ENCODE measurements at regions not wholly inside any gene's neighbourhood (a gene's known extent, or its start where the extent isn't known, plus 50 kb on each side); places are given as distances from the start of the nearest gene placed in this dataset.
A peak's percentile ranks its signal among the peaks of the same experiment; 100 is the strongest.

GRCh38 chr22:27491888-27492287 lies 309.7 kb downstream of the MN1 start:
- H3K27ac ChIP-seq (ENCODE audit: low read length) = no peak overlapping the region
- no peak overlapping the region for H3K4me3 ChIP-seq (ENCODE audit: low read length)
- no peaks in the 10 kb centered on the region for H3K36me3 ChIP-seq (ENCODE audit: control insufficient read depth, insufficient read depth, low read length)
- peaks cover 12% of the 10 kb centered on the region for H3K4me1 ChIP-seq (ENCODE audit: control insufficient read depth, insufficient read depth, low read length)
- H3K27me3 ChIP-seq (ENCODE audit: control insufficient read depth, insufficient read depth, low read length) = peaks cover 16% of the 10 kb centered on the region
- WGBS (ENCODE audit: insufficient coverage) = 100% methylated on average over 5 of the region's 5 CpGs
- DNase-seq = no peak
- peaks cover 13% of the 10 kb centered on the region for H3K9me3 ChIP-seq (replicated peaks; ENCODE audit: control insufficient read depth, low read depth, low read length)

GRCh38 chr22:27492566-27493201 lies 308.9 kb downstream of the MN1 start:
- no peak for DNase-seq
- no peaks in the 10 kb centered on the region for H3K36me3 ChIP-seq (ENCODE audit: control insufficient read depth, insufficient read depth, low read length)
- H3K27ac ChIP-seq (ENCODE audit: low read length) = no peak overlapping the region
- H3K27me3 ChIP-seq (ENCODE audit: control insufficient read depth, insufficient read depth, low read length) = peaks cover 13% of the 10 kb centered on the region
- H3K4me3 ChIP-seq (ENCODE audit: low read length) = no peak overlapping the region
- peaks cover 12% of the 10 kb centered on the region for H3K4me1 ChIP-seq (ENCODE audit: control insufficient read depth, insufficient read depth, low read length)
- WGBS (ENCODE audit: insufficient coverage) = 71% methylated on average over 4 of the region's 5 CpGs
- H3K9me3 ChIP-seq (replicated peaks; ENCODE audit: control insufficient read depth, low read depth, low read length) = peaks cover 13% of the 10 kb centered on the region

GRCh38 chr22:27493796-27494195 lies 307.8 kb downstream of the MN1 start:
- H3K27ac ChIP-seq (ENCODE audit: low read length) = no peak overlapping the region
- peaks cover 6% of the 10 kb centered on the region for H3K27me3 ChIP-seq (ENCODE audit: control insufficient read depth, insufficient read depth, low read length)
- H3K4me1 ChIP-seq (ENCODE audit: control insufficient read depth, insufficient read depth, low read length) = peaks cover 11% of the 10 kb centered on the region

GRCh38 chr22:27494785-27495184 lies 306.8 kb downstream of the MN1 start:
- Histone ChIP-seq H3K4me3 (ENCODE audit: low read length) (no peak overlapping the region), H3K36me3 (ENCODE audit: control insufficient read depth, insufficient read depth, low read length) (no peaks in the 10 kb centered on the region), H3K27ac (ENCODE audit: low read length) (no peak overlapping the region), H3K27me3 (ENCODE audit: control insufficient read depth, insufficient read depth, low read length) (peaks cover 6% of the 10 kb centered on the region), H3K4me1 (ENCODE audit: control insufficient read depth, insufficient read depth, low read length) (peaks cover 10% of the 10 kb centered on the region), H3K9me3 (replicated peaks; ENCODE audit: control insufficient read depth, low read depth, low read length) (peaks cover 13% of the 10 kb centered on the region)
- DNase-seq = no peak
- WGBS (ENCODE audit: insufficient coverage) = 41% methylated on average over 5 of the region's 13 CpGs

More at GRCh38 chr22:27493796-27494195, 307.8 kb downstream of the MN1 start:
- Histone ChIP-seq H3K9me3 (replicated peaks; ENCODE audit: control insufficient read depth, low read depth, low read length) (peaks cover 13% of the 10 kb centered on the region), H3K36me3 (ENCODE audit: control insufficient read depth, insufficient read depth, low read length) (no peaks in the 10 kb centered on the region), H3K4me3 (ENCODE audit: low read length) (no peak overlapping the region)
- no CpG with 5 or more reads among the region's 4 CpGs for WGBS (ENCODE audit: insufficient coverage)
- DNase-seq = no peak

GRCh38 chr22:27495325-27495724 lies 306.2 kb downstream of the MN1 start:
- Histone ChIP-seq H3K4me3 (ENCODE audit: low read length) (no peak overlapping the region), H3K9me3 (replicated peaks; ENCODE audit: control insufficient read depth, low read depth, low read length) (peaks cover 13% of the 10 kb centered on the region), H3K27ac (ENCODE audit: low read length) (no peak overlapping the region), H3K4me1 (ENCODE audit: control insufficient read depth, insufficient read depth, low read length) (peaks cover 6% of the 10 kb centered on the region), H3K27me3 (ENCODE audit: control insufficient read depth, insufficient read depth, low read length) (peaks cover 6% of the 10 kb centered on the region), H3K36me3 (ENCODE audit: control insufficient read depth, insufficient read depth, low read length) (no peaks in the 10 kb centered on the region)
- DNase-seq = no peak
- 74% methylated on average over 7 of the region's 8 CpGs for WGBS (ENCODE audit: insufficient coverage)

- H3K27ac ChIP-seq (ENCODE audit: low read length) = no peak overlapping the region
- no peaks in the 10 kb centered on the region for H3K9me3 ChIP-seq (replicated peaks; ENCODE audit: control insufficient read depth, low read depth, low read length)
- H3K27me3 ChIP-seq (ENCODE audit: control insufficient read depth, insufficient read depth, low read length) = peaks cover 6% of the 10 kb centered on the region
- 58% methylated on average over 13 of the region's 13 CpGs for WGBS (ENCODE audit: insufficient coverage)
- H3K4me3 ChIP-seq (ENCODE audit: low read length) = no peak overlapping the region
- H3K4me1 ChIP-seq (ENCODE audit: control insufficient read depth, insufficient read depth, low read length) = peaks cover 23% of the 10 kb centered on the region
- DNase-seq = no peak
- no peaks in the 10 kb centered on the region for H3K36me3 ChIP-seq (ENCODE audit: control insufficient read depth, insufficient read depth, low read length)
These were observed 302.4 kb downstream of the MN1 start for GRCh38 chr22:27499121-27499520.

- DNase-seq = no peak
- Histone ChIP-seq H3K36me3 (ENCODE audit: control insufficient read depth, insufficient read depth, low read length) (no peaks in the 10 kb centered on the region), H3K4me3 (ENCODE audit: low read length) (no peak overlapping the region), H3K4me1 (ENCODE audit: control insufficient read depth, insufficient read depth, low read length) (peaks cover 29% of the 10 kb centered on the region), H3K9me3 (replicated peaks; ENCODE audit: control insufficient read depth, low read depth, low read length) (no peaks in the 10 kb centered on the region), H3K27me3 (ENCODE audit: control insufficient read depth, insufficient read depth, low read length) (peaks cover 1% of the 10 kb centered on the region), H3K27ac (ENCODE audit: low read length) (peak overlapping the region; percentile 11)
- 85% methylated on average over 7 of the region's 9 CpGs for WGBS (ENCODE audit: insufficient coverage)
These were observed 300.2 kb downstream of the MN1 start for GRCh38 chr22:27501191-27501936.

- 75% methylated on average over 3 of the region's 4 CpGs for WGBS (ENCODE audit: insufficient coverage)
- peaks cover 5% of the 10 kb centered on the region for H3K27me3 ChIP-seq (ENCODE audit: control insufficient read depth, insufficient read depth, low read length)
- no peak overlapping the region for H3K27ac ChIP-seq (ENCODE audit: low read length)
- H3K4me3 ChIP-seq (ENCODE audit: low read length) = no peak overlapping the region
- H3K36me3 ChIP-seq (ENCODE audit: control insufficient read depth, insufficient read depth, low read length) = no peaks in the 10 kb centered on the region
- no peak for DNase-seq
- peaks cover 37% of the 10 kb centered on the region for H3K4me1 ChIP-seq (ENCODE audit: control insufficient read depth, insufficient read depth, low read length)
- no peaks in the 10 kb centered on the region for H3K9me3 ChIP-seq (replicated peaks; ENCODE audit: control insufficient read depth, low read depth, low read length)
These were observed 299.2 kb downstream of the MN1 start for GRCh38 chr22:27502327-27502726.

- Histone ChIP-seq H3K4me3 (ENCODE audit: low read length) (no peak overlapping the region), H3K4me1 (ENCODE audit: control insufficient read depth, insufficient read depth, low read length) (peaks cover 50% of the 10 kb centered on the region), H3K36me3 (ENCODE audit: control insufficient read depth, insufficient read depth, low read length) (no peaks in the 10 kb centered on the region), H3K27ac (ENCODE audit: low read length) (peak overlapping the region; percentile 35), H3K27me3 (ENCODE audit: control insufficient read depth, insufficient read depth, low read length) (peaks cover 7% of the 10 kb centered on the region), H3K9me3 (replicated peaks; ENCODE audit: control insufficient read depth, low read depth, low read length) (no peaks in the 10 kb centered on the region)
- DNase-seq = peak; percentile 61
- 62% methylated on average over 17 of the region's 18 CpGs for WGBS (ENCODE audit: insufficient coverage)
These were observed 296.9 kb downstream of the MN1 start for GRCh38 chr22:27504360-27505253.

GRCh38 chr22:27507111-27507611 lies 294.4 kb downstream of the MN1 start:
- Histone ChIP-seq H3K4me3 (ENCODE audit: low read length) (no peak overlapping the region), H3K27ac (ENCODE audit: low read length) (no peak overlapping the region), H3K36me3 (ENCODE audit: control insufficient read depth, insufficient read depth, low read length) (no peaks in the 10 kb centered on the region), H3K9me3 (replicated peaks; ENCODE audit: control insufficient read depth, low read depth, low read length) (no peaks in the 10 kb centered on the region), H3K27me3 (ENCODE audit: control insufficient read depth, insufficient read depth, low read length) (peaks cover 10% of the 10 kb centered on the region), H3K4me1 (ENCODE audit: control insufficient read depth, insufficient read depth, low read length) (peaks cover 59% of the 10 kb centered on the region)
- DNase-seq = peak; percentile 73
- 39% methylated on average over 2 of the region's 2 CpGs for WGBS (ENCODE audit: insufficient coverage)
